SJCRH30 (cell line): ENCODE measurements at regions not wholly inside any gene's neighbourhood (a gene's known extent, or its start where the extent isn't known, plus 50 kb on each side); places are given as distances from the start of the nearest gene placed in this dataset.

Source experiments
- DNase-seq, 2 experiments: peaks; one replicate each; pipeline ENCODE4 v3.0.0-alpha.2; 2015 to 2020
- H3K27ac ChIP-seq: fragments of 250-450 bp; sonication (Bioruptor Pico); 2 replicates; pipeline ENCODE4 v1.5.1; 2020; ENCODE audit warnings: mild to moderate bottlenecking, moderate library complexity
- H3K27me3 ChIP-seq: fragments of 250-450 bp; sonication (Bioruptor Pico); 2 replicates; pipeline ENCODE4 v1.5.1; 2020; ENCODE audit warnings: mild to moderate bottlenecking, moderate library complexity
- H3K36me3 ChIP-seq: fragments of 250-450 bp; sonication (Bioruptor Pico); 2 replicates; pipeline ENCODE4 v1.5.1; 2020; ENCODE audit warnings: mild to moderate bottlenecking, moderate library complexity
- H3K4me1 ChIP-seq: fragments of 250-450 bp; sonication (Bioruptor Pico); 2 replicates; pipeline ENCODE4 v1.5.1; 2020; ENCODE audit warnings: mild to moderate bottlenecking, moderate library complexity
- H3K4me3 ChIP-seq: fragments of 250-450 bp; sonication (Bioruptor Pico); 2 replicates; pipeline ENCODE4 v1.5.1; 2020; ENCODE audit warnings: mild to moderate bottlenecking, moderate library complexity
- H3K9me3 ChIP-seq: fragments of 250-450 bp; sonication (Bioruptor Pico); replicated peaks from 2 replicates; pipeline ENCODE4 v1.5.1; 2020; ENCODE audit warnings: mild to moderate bottlenecking, moderate library complexity

DNA sequence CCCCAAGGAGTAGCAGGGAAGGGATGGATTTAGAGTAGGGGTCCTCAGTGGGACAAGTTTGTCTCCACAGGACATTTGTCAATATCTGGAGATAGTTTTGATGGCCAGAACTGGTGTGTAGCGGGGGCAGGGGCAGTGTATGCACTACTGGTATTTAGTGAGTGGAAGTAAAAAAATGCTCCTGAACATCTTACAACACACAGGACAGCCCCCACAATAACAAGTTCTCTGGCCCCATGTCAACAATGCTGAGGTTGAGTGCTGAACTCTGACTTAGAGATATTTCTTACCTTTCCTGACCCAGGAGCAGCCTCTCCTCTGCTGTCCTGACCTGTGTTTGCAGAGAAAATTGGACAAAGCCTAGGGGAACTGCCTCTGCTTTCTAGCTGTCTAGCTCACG lies 365.8 kb downstream of the HAPSTR1 start:
- H3K36me3 ChIP-seq, result no peaks in the 10 kb centered on the region
- H3K4me3 ChIP-seq, result no peak overlapping the region
- no peak for DNase-seq
- no peak overlapping the region for H3K27ac ChIP-seq
- H3K27me3 ChIP-seq, result no peaks in the 10 kb centered on the region
- H3K4me1 ChIP-seq, result no peaks in the 10 kb centered on the region
- H3K9me3 ChIP-seq, result no peaks in the 10 kb centered on the region

DNA sequence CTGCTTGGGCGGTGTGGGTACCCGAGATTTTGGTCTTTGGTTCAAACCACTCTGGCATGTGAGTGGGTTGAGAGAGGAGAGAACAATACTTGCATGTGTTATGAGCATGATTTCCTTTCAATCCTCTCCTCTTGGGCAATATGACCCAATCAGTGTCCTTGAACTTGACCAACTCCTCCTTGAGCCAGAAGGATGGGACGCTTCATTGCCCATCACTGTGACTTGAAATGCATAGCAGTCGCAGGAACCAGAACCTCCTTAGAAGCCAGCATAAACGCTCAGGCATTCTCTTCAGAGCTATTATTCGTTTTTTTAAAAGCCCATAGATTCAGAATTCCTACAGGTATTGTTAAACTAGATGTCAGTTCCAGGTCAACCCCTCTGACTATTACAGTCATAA lies 367.4 kb downstream of the HAPSTR1 start:
- Histone ChIP-seq H3K4me1 (no peaks in the 10 kb centered on the region), H3K27me3 (no peaks in the 10 kb centered on the region), H3K36me3 (no peaks in the 10 kb centered on the region), H3K4me3 (no peak overlapping the region), H3K27ac (no peak overlapping the region), H3K9me3 (no peaks in the 10 kb centered on the region)
- DNase-seq, result no peak

DNA sequence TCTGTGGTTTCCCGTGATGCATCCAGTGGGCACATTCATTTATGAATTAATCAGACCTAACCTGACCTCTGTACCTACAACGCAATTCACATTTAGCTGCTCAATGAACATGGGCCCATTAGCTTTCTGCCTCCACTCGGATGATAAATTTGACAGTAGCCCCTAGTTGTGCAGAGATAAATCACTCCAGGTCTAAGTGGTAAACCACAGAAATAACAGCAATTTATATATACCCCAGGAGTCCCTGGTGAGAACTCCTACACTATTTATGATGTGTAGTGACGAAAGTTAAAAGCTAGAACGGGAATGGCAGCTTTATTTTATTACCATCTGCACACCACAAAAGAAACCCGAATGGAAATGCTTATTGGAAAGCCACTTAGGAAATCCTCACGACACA lies 371.5 kb downstream of the HAPSTR1 start:
- Histone ChIP-seq H3K27ac (no peak overlapping the region), H3K9me3 (no peaks in the 10 kb centered on the region), H3K4me3 (no peak overlapping the region), H3K4me1 (no peaks in the 10 kb centered on the region), H3K36me3 (no peaks in the 10 kb centered on the region), H3K27me3 (no peaks in the 10 kb centered on the region)
- DNase-seq, result no peak

DNA sequence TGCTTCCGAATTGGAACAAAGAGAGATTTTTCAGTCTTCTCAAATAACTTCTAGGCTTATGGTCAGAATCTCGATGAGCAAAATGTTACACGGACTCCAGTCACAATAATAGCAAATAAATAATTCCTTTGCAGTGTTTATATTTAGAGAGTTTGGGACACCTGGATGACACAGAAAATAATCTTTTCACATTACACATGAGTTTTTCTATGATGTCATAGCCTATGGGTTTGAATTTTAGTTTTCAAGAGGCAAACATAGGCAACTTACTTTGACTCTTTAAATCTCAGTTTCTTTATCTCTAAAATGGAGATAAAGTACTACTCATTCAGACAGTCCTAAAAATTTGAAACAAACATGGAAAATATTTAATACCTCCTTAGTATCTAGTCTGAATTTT lies 372.0 kb downstream of the HAPSTR1 start:
- no peak overlapping the region for H3K27ac ChIP-seq
- H3K4me3 ChIP-seq, result no peak overlapping the region
- no peak for DNase-seq
- H3K9me3 ChIP-seq, result no peaks in the 10 kb centered on the region
- H3K36me3 ChIP-seq, result no peaks in the 10 kb centered on the region
- H3K27me3 ChIP-seq, result no peaks in the 10 kb centered on the region
- H3K4me1 ChIP-seq, result no peaks in the 10 kb centered on the region

DNA sequence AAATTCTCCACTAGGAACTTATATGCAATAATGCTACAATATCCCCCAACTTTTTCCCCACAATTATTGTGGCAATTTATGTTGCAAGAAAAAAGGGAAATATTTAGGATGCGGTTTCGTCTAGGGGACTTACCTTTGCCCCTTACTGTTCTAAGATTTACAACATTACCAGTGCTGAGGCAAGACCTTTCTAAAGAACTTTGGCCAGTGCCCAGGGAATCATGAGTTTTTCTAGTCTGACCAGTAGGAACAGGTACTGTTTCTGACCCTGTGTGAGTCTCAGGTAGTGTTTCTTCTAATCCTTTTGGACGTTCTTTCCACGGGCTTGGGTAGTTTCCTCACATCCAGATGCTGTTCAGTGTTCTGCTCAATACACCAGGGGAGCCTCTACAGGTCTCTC lies 373.7 kb downstream of the HAPSTR1 start:
- Histone ChIP-seq H3K9me3 (no peaks in the 10 kb centered on the region), H3K27me3 (no peaks in the 10 kb centered on the region), H3K4me3 (no peak overlapping the region), H3K4me1 (no peaks in the 10 kb centered on the region), H3K27ac (no peak overlapping the region), H3K36me3 (no peaks in the 10 kb centered on the region)
- no peak for DNase-seq

DNA sequence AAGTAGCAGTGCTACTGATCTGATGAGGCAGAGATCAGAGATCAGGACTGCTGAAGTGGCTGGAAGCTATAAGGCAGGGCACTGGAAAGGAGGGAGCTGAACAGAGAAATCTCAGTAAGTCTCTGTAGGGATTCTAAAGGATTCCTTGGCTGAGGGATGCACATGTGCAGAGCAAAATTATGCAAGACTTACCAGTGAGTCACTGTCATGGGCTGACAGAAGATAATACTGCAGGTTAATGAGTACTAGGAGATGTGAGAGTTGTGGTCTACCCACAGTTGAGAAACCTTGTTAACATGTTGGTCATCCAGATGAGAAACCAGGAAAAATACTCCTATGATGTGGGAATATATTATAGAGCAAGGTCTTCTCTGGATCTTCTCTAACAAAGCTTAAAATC lies 378.1 kb downstream of the HAPSTR1 start:
- no peak for DNase-seq
- no peaks in the 10 kb centered on the region for H3K27me3 ChIP-seq
- H3K4me1 ChIP-seq, result no peaks in the 10 kb centered on the region
- H3K36me3 ChIP-seq, result no peaks in the 10 kb centered on the region
- no peaks in the 10 kb centered on the region for H3K9me3 ChIP-seq
- no peak overlapping the region for H3K27ac ChIP-seq
- H3K4me3 ChIP-seq, result no peak overlapping the region

DNA sequence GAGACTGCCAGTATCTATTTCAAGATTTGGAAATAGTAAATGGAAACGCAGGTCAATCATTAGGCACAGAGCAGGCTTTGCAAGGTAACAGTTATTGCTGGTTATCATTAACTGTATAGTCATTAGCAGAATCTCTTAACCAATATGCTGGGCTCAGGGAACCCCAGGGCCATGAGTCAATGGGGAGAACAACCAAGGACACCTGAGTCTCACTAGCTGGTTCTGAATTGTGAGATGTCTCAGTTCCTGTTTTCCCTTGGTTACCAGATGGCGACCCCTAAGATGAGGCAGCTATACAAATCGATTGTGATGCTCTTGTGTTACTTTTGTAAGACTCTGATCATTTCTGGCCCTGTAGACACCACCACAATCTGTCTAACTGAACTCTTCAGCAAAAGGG lies 385.3 kb downstream of the HAPSTR1 start:
- Histone ChIP-seq H3K4me3 (no peak overlapping the region), H3K27me3 (no peaks in the 10 kb centered on the region), H3K27ac (no peak overlapping the region), H3K4me1 (no peaks in the 10 kb centered on the region), H3K9me3 (no peaks in the 10 kb centered on the region), H3K36me3 (no peaks in the 10 kb centered on the region)
- no peak for DNase-seq

DNA sequence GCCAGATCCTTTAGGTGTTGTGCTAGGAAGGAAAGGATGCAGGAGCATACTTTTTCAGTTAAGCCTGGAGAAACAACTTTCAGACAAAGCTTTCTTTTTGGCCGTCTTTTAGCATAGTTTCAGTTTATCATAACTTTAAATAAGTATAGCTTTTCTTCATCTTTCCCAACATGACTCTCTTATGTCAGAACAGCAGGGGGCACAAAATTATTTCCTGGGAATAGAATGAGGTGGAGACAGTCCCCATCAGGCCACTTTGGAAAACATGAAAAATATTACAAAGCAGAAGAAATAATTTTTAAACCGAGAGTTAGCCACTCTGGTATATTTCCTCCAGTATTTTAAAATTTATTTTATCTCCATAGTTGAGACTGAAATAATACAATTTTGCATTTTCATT lies 387.6 kb downstream of the HAPSTR1 start:
- H3K9me3 ChIP-seq, result no peaks in the 10 kb centered on the region
- H3K4me1 ChIP-seq, result no peaks in the 10 kb centered on the region
- H3K27ac ChIP-seq, result no peak overlapping the region
- no peaks in the 10 kb centered on the region for H3K27me3 ChIP-seq
- no peak overlapping the region for H3K4me3 ChIP-seq
- no peaks in the 10 kb centered on the region for H3K36me3 ChIP-seq
- DNase-seq, result no peak

DNA sequence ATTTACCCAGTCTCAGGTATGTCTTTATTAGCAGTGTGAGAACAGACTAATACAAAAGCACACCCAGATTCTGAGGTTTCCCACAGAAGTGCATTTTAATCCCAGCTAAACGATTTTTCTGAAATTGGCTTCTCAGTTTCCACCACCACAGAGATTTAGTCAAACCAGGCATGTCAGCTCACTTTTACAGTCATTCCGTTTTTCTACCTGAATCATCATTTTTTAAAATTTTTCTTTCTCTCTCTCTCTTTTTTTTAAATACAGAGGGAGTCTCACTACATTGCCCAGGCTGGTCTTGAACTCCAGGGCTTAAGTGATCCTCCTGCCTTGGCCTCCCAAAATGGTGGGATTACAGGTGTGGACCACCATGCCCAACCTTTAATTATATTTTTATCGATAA lies 389.1 kb downstream of the HAPSTR1 start:
- no peak for DNase-seq
- H3K9me3 ChIP-seq, result no peaks in the 10 kb centered on the region
- no peak overlapping the region for H3K4me3 ChIP-seq
- no peaks in the 10 kb centered on the region for H3K36me3 ChIP-seq
- H3K27me3 ChIP-seq, result no peaks in the 10 kb centered on the region; the same call in 1 of the 2 replicates
- no peaks in the 10 kb centered on the region for H3K4me1 ChIP-seq
- H3K27ac ChIP-seq, result no peak overlapping the region

DNA sequence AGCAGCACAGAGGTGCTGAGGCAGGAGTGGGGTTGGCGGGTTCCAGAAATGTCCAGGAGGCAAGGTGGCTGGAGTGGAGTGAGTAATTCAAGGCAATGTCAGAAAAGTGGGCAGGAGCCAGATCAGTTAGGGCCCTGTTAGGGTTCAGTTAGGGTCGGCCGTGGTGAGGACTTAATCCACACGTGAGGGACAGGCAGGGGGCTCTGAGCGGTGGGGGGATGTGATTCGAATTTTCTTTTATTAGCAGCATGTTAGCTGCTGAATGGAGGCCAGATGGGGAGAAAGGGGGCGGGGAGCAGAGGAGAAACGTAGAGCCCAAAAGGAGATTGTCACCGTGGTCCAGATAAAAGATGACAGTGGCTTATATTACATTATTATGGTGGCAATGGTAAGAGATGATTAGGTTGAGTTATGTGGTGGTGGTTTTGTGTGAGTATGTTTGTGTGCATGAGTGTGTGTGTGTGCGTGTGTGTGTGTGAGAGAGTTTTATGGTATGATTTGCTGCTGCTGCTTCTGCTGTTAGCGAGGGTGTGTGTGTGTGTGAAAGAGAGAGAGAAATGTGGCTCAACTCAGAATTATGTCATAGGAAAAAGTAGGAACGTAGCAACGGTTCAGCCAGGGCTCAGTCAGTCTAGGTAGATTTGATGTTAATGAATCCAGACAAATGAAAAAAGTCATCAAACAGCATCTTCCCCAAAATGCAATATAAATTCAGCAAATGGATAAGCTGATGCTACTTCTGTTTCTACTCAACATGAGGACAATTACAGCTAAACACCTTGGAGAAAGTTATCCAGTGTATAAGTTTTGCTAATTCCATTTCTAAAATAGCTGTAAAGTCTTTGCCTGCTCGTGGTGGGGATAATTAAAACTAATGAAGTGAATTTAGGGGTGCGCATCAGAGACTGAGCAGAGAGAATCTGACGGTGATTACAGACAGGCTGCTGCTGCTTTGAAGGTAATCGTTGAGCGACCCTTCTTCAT lies 390.6 kb downstream of the HAPSTR1 start:
- Histone ChIP-seq H3K9me3 (no peaks in the 10 kb centered on the region), H3K27me3 (no peaks in the 10 kb centered on the region; the same call in 1 of the 2 replicates), H3K27ac (no peak overlapping the region), H3K36me3 (no peaks in the 10 kb centered on the region), H3K4me1 (no peaks in the 10 kb centered on the region), H3K4me3 (no peak overlapping the region)
- no peak for DNase-seq

DNA sequence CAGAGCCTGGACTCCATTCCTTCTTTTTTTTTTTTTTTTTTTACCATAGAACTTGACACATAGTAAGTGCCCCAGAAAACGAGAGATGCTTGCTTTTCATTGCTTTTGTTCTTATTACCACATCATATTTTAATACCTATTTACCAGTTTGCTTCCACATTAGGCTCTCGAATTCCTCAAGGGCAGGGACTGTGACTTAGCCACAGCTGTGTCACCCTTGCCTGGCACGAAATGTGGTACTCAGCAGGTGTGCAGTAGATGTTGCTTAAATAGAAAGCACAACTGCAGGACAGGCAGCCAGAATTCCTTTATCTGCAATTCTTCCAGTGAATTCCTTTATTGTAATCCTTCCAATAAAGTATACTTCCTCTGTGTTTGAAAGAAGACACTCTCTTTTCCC lies 393.0 kb downstream of the HAPSTR1 start:
- H3K9me3 ChIP-seq, result no peaks in the 10 kb centered on the region
- no peaks in the 10 kb centered on the region for H3K4me1 ChIP-seq
- no peak for DNase-seq
- H3K4me3 ChIP-seq, result no peak overlapping the region
- no peaks in the 10 kb centered on the region; the same call in 1 of the 2 replicates for H3K27me3 ChIP-seq
- H3K27ac ChIP-seq, result no peak overlapping the region
- H3K36me3 ChIP-seq, result no peaks in the 10 kb centered on the region

DNA sequence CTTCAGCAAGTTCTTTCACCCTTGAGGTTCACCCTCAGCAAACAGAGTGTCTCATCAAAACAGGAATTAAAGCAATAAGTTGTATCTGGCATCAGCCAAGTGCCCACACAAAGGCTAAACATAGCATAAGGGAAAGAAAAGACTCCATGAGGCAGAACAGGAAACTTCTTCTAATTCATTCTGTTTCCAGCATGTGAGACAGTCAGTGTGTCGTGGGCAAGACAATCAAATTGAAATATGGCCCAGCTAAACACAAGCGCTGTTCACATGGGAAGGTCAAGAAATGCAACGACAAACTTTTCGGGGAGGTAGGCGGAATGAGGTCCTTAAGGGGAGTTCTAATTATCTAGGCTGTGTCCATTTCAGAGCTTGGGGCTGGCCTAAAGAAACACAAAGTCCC lies 393.4 kb downstream of the HAPSTR1 start:
- H3K36me3 ChIP-seq, result no peaks in the 10 kb centered on the region
- DNase-seq, result no peak
- no peaks in the 10 kb centered on the region for H3K9me3 ChIP-seq
- no peaks in the 10 kb centered on the region; the same call in 1 of the 2 replicates for H3K27me3 ChIP-seq
- H3K27ac ChIP-seq, result no peak overlapping the region
- no peaks in the 10 kb centered on the region for H3K4me1 ChIP-seq
- no peak overlapping the region for H3K4me3 ChIP-seq

DNA sequence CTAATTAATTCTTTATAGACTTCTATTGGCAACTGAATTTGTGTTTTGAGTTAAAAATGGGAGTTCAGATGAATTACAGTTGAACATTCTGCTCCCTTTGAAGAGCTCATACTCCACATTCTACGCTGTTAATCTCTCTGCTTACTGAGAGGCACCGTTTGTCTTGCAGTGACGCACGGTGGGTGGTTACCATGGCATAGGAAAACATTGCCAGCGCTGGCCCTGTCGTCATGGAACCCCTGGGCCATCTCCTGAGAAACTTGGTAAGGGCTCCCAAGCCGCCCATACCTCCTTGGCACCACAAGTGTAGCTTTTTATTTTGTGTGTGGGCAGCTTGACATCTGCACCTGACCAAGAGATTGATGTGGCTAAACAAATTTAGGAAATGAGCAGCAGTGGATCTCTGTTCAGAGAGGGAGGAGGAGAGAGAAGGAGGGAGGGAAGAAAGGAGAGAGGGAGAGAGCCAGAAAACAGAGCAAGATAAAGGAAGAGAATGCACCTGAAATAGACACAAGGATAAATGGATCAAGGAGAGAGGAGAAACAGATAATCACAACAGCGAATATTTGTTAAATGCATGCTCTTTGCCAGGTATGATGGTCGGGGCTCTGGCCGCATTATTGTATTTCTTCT lies 398.5 kb downstream of the HAPSTR1 start:
- Histone ChIP-seq H3K4me1 (no peaks in the 10 kb centered on the region), H3K36me3 (no peaks in the 10 kb centered on the region), H3K9me3 (no peaks in the 10 kb centered on the region), H3K27ac (no peak overlapping the region), H3K27me3 (0 out of 2 replicates have a peak, but pooled peaks cover 4% of the 10 kb centered on the region), H3K4me3 (no peak overlapping the region)
- no peak for DNase-seq

DNA sequence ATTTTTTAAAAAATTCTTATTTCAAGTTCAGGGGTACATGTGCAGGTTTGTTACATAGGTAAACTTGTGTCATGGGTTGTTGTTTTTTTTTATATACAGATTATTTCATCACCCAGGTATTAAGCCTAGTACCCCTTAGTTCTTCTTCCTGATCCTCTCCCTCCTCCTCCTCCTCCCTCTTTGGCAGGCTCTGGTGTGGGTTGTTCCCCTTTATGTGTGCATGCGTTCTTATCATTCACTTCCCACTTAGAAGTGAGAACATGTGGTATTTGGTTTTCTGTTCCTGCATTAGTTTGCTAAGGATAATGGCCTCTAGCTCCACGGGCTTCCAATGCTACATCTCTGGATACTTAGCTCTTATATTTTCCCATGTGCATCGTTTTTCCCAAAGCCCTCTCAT lies 404.4 kb downstream of the HAPSTR1 start:
- DNase-seq, result no peak
- no peaks in the 10 kb centered on the region for H3K9me3 ChIP-seq
- H3K27ac ChIP-seq, result no peak overlapping the region
- 0 out of 2 replicates have a peak, but pooled peaks cover 4% of the 10 kb centered on the region for H3K27me3 ChIP-seq
- no peaks in the 10 kb centered on the region for H3K36me3 ChIP-seq
- H3K4me3 ChIP-seq, result no peak overlapping the region
- no peaks in the 10 kb centered on the region for H3K4me1 ChIP-seq

DNA sequence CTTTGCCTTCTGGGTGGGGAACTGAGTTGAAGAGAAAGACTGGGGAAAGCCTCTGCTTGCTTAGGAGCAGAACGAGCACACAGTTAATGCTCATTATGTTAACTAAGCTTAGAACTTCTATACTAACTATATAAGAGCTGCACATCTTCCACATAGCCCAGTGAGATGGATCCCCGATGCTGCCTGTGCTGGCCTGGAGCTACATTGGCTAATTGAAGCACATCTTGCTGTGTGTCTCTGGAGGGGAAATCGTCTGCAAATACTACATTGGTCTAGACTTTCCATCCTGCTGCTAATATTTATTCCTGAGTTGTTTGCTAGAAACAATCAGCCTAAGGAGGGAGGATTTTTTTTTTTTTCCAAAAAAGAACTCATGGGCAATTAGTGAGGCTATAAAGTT lies 406.3 kb downstream of the HAPSTR1 start:
- H3K36me3 ChIP-seq, result no peaks in the 10 kb centered on the region
- DNase-seq, result no peak
- H3K27ac ChIP-seq, result no peak overlapping the region
- no peaks in the 10 kb centered on the region for H3K4me1 ChIP-seq
- H3K9me3 ChIP-seq, result no peaks in the 10 kb centered on the region
- 0 out of 2 replicates have a peak, but pooled peaks cover 4% of the 10 kb centered on the region for H3K27me3 ChIP-seq
- H3K4me3 ChIP-seq, result no peak overlapping the region
